GM18858 (cell line): ENCODE measurements at regions not wholly inside any gene's neighbourhood (a gene's known extent, or its start where the extent isn't known, plus 50 kb on each side); places are given as distances from the start of the nearest gene placed in this dataset.

Experiments used
- ATAC-seq: cut with Tn5 transposase; IDR thresholded peaks from one replicate; pipeline ENCODE4 v1.9.1; 2021; ENCODE audit not compliant: unreplicated experiment

DNA sequence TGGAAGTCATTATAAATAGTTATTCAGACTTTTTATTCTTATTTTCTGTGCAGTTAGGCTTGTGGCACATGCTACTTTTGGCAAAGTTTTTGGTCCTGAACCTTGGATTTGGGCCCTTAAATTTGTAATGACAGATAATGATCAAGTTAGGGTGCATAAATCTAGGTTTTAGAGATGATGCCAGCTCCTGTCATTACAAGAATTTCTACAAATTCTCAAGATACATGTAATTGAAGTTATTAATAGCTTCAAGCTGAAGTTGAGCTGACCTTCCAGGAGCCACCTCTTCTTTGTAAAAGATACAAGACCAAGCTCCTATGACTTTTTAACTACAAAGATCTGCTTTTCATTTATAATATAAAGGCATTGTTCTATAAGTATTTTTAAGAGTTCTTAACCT, 255.6 kb upstream of the UGT8 start:
- ATAC-seq: no peak

DNA sequence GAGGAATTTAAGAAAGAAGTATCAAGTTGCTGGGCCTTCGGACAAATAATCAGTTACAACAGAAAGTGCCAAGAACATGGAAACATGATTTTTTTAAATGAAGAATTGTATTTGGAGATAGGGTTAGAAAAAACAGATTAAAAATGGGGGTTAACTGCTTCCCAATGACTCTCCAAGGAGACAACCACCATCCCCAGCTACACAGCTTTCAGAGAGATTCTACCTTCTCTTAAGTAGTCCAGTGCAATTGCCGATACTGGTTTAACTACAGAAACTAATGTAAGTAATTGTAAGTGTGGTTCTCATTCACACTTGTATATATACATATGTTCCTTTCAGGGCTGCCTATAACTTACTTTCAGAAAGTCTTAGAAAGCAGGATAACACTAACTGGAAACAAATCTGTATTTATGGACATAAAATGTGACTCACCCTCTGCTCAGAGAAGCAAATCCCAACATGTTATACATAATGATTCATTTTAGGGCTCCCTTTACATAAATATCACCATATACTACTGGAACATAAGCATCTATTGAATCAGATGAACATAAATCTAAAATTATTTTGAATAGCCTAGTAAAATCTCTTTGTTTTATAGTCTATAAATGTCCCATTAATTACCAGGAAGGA, 248.9 kb upstream of the UGT8 start:
- no peak for ATAC-seq

DNA sequence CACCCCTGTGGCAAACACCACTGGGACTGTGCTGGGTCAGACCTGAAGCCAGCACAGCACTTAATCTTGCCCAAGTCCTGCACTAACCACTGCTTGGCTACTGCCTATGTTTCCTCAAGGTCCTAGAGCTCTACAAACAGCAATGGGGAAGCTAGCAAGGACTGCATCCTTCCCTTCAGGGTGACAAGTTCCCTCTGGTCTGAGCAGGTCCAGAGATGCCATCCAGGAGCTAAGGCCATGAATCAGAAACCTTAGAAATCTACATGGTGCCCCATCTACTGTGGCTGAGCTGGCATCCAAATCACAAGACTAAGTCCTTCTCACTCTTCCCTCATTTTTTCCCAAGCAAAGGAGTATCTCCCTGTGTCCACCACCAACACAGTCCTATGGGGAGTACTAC, 239.7 kb upstream of the UGT8 start:
- ATAC-seq: no peak

DNA sequence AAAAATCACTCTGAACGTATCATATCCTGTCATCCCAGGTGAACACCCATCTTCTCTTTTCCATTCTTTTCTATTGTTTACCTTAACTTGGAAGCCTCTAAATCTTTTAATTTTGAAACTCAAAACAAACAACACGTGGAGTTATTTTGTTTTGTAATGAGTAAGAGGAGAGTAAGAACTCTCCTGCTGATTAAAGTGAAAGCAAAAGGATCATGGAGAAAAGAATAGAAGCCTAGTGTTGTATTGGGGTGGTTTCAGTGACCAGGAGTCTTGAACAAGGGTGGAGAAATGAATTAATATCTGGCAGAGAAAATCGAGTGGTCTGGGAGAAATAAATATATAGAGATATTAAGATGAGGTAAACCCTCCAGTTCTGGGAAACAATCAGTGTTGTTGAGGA, 237.4 kb upstream of the UGT8 start:
- no peak for ATAC-seq

DNA sequence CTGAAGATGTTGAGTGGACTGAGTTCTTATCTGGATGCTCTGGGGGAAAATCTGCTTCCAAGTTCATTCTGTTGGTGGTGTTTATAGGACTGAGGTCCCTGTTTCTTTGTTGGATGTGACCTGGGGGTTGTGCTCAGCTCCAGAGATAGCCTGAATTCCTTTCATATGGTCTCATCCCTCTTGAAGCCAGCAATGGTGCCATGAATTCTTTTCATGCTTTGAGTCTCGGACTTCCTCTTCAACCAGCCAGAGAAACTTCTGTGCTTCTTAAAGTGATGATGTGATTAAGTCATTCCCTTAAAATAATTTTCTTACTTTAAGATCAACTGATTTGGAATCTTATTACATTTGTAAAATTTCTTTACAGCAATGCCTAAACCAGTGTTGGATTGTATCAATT, 233.8 kb upstream of the UGT8 start:
- no peak for ATAC-seq

DNA sequence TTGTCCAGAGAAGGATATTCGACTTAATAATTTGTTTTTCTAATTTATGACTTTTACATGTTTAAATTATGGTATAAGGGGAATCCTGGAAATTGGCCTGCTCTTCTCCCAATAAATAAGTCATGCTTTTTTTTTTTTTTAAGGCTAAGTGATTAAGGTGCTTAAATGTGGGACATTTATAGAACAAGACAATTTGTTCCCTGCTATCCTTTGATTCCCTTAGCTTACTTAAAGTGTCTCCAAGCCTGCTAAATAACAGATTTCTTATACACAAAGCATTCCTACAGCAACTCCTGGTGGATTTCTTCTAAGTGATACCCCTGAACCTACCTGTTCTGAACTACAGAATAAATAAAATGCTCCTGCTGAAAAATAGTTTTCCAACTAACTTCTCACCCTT, 233.0 kb upstream of the UGT8 start:
- no peak for ATAC-seq

DNA sequence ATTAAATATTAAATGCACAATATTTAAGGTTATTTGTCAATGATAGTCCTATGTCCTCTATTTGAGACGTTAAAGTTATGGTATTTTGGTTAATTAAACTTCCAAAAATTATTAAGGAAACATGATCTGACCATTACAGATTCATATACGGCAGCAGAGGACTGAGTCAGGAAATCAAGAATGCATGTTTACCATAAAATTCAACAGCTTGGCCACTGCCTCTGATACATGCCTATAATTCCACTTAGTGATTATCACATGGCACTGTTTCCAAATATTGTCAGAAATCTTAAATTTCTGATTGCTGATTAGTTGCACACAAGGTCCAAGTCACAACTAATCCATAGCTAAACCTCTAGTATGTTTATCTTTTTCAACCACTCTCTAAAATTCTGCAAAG, 232.2 kb upstream of the UGT8 start:
- ATAC-seq: no peak

DNA sequence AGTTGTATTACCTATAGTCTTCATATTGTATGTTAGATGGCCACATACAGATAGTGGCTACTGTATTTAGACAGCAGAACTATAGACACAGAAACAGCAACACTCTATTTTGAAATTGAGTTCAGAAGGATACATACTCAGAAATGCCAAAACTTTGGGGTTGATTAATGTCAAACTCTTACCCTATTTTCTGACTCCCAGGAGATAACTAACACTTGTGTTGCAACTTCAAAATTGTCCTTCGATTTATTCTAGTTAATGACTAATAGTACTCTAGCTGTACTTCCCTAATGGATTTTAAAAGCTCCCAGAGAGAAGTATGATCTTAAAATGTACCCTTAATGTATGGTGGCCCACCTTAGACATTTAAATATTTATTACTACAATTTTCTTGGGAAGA, 229.9 kb upstream of the UGT8 start:
- no peak for ATAC-seq

DNA sequence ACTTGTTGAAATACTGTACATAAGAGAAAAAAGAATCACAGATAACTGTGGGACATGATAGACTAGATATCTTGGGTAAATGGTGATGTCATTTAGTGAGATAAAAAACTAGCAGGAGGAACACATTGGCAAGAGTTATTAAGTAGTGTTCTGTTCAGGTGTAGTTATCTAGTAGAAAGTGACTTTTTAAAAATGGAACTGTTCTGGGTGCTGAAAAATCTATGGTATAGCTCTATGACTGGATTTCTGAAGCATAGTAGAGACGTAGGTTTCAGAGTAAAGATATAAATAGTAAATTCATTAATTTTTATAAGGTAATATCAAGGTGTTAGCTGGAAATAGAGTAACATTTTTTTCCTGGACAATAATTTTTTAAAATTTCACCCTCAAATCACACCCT, 225.1 kb upstream of the UGT8 start:
- ATAC-seq: no peak

DNA sequence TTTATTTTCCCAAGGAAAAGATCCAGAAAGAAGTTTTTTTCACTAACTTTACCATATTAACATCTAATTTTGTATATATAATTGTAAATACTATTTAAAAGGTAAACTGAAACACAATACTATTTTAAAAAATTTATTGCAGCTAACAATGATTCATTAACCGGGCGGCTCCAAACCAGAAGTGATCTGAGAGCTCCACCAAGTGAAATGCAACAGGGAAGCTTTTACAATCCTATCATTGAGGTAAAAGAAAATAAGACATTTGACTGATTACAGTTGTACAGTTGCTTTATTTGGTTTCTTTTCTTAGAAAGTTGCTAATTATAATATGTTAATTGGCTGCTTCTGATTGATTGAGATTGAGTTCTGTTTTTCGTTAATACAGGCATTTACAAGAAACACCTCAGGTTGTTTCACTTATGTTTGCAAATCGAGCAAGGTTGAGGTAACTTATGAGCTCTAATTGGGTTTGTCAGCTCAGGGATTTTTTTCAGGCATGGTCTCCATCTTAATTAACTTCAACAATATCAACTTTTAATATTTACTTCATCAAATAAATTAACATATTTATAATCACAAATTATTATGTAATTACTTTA, 220.2 kb upstream of the UGT8 start:
- ATAC-seq: no peak

DNA sequence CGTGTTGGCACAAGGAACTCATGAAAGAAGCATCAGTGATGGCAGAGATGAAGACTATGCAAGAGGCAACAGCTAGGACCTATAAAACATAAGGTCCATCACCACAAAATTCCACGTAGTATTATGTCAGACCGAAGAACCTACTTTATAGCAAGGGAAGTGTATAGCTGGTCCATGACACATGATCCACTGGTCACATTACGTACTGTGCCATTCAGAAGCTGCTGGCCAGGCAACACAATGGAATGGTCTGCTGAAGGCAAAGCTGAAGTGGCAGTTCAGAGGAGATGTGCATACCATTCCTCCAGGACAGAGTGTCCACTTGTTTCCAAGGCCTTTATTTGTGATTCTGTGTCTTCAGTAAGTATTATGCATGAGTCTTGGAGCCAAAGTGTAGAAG, 215.5 kb upstream of the UGT8 start:
- ATAC-seq: no peak

DNA sequence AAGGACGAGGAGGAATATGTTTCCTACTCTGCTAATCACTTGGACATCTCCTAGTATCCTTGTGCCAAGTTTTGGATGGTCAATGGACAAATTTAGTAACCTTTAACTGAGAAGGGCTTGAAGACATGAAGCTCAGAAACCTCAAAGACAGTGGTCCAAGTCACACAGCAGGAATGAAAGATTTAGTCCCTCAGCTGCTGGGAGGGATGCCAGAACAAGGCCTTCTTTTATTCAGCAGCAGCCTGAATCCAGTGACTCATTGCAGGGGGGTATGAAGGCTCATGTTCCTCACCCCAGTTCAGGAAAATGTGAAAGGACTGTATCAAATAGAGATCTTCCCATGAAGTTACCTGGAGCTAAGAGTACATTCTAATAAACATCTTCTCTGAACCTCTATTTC, 214.9 kb upstream of the UGT8 start:
- ATAC-seq: no peak

DNA sequence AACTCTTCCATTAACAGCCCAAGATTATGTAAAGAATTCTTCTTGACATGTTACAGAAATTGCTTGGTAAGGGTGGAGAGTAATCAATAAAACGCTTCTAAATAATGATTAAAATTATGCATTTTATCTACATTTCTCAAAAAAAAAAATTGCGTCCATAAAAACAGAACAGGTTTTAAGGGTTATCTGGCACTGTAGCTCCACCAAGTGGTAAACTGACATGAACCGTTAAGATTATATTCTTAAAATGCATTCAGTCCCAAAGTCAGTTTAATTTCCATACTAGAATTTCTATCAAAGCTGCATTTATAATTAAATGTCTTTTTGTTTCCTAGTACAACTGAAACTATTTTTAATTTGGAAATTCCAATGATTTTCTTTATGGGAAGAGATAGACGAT, 214.0 kb upstream of the UGT8 start:
- no peak for ATAC-seq

DNA sequence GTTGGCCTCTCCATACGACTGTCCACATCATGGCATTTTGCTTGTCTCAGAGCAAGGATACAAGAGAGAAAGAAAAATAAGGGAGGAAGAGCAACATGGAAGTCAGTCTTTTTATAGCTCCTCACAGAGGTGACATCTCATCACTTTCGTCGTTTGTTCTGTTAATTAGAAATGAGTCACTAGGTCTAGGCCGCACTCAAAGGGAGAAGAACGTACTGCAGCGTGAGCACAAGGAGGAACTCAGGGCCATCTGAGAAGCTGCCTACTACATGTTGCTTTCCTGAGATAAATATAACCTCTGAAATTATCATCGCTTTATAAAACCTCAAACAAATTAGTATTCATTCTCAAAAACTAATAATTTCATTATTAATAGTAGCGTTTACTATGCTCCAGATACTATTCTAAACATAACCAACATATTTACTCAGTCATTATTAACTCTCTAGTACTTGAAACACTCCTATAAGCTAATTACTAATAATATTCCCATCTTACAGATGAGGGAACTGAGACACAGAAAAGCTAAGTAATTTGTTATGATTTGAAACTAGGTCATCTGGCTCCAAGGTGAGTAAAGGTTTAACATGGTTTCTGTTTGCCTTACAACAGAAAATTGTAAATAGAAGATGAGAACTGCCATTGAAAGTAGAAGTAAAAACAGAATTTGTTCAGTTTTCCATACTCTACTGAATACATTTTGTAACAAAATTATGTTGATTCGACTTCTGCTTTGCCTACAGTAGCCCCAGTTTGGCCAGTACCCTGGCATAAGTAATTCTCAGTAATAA, 213.2 kb upstream of the UGT8 start:
- no peak for ATAC-seq

DNA sequence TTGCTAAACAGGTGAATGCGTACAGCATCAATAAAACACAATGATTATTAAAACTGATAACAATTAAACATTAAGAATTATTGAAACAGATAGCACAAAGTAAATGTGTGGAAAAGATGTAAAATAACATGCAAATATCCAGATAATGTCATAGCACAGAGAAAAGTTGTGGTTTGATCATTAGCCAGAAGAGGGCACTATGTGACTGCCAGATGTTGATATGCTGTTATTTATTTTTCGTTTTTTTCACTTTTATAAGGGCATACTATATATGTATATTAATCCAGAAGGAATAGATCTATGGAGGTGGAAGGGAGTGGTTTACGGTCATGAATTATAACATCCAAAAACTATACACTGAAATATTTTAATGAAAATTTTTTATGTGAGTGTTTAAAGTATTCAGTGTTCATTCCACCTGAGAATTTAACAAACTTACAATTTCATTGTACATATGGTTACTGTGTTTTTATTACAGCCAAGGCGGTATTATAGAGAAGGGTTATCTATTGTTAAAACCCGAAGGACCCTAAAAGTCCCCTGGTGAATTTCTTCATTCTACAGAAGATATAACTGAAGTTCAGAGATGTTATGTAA, 211.9 kb upstream of the UGT8 start:
- peak; percentile 40 for ATAC-seq

DNA sequence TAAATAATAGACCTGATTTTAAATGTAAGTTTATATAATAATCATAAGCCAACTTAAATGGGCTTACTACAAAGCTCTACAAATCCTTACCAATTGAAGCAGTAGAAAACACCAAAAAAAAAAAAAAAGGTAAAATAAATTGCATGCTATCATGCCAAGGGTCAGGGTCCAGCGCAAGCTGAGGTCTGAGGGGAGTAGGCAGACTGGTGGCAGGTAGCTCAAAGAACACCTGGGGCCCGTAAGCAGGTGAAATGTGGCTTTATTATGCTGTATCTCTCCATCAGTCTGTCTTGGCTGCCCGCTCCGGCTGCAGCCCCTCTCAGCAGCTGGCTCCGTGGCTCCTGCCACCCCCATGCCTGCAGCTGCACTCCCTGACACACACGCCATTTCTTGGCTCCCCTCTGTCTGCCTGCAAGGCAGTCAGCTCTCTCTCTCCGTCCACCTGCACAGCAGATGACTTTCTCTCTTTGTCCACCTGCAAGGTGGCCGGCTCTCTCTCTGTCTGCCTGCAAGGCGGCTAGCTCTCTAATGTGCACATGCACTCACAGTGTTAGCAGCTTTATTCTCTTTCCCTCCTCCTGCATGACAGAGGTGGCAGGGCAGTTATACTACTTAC, 209.4 kb upstream of the UGT8 start:
- ATAC-seq: no peak

DNA sequence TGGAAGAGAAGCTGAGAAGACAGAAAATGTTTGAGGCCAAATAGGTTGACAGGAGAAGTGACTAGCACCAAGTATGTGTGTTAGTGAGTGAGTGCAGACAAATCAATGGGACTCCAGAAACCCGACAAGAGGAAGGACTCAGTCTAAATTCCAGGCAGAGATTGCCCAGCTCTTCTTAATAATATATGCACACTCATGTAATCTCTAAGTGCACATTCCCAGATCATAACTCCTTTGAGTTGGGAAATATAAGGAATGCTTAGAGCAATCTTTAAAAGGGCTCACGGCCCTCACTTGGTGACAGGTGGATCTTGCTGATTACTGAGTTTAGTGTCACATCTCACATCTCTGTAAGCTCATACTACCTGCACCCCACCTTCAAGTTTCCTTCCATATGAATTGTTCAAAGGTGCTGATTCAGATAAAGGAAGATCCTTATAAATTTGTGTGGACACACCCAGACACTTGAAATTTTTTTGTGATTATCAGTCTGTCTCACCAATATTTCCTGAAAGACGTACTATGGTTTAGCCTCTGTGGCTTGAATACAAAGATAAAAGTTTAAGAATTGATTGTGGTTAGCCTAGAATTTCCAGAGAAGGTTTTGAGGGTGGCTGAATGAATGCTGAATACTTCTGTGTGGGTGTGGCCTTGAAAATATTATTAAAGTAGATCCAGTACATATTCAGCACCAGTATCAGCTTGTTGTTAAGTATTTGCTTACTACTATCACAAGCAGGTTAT, 205.1 kb upstream of the UGT8 start:
- ATAC-seq: no peak

DNA sequence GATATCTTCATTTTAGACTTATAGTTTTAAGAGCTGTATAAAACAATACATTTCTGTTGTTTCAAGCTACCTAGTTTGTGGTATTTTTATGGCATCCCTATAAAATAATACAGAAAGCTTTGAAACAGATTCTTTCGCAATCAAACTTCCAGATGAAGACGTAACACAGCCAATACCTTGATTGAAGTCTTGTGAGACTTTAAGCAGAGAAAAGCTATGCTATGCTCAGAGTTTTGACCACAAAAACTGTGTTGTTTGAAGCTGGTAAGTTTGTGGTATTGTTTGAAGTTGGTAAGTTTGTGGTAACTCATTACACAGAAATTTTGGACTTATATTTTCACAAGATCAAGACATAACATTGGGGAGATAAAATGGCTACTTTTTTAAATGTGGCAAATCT, 201.8 kb upstream of the UGT8 start:
- ATAC-seq: no peak

DNA sequence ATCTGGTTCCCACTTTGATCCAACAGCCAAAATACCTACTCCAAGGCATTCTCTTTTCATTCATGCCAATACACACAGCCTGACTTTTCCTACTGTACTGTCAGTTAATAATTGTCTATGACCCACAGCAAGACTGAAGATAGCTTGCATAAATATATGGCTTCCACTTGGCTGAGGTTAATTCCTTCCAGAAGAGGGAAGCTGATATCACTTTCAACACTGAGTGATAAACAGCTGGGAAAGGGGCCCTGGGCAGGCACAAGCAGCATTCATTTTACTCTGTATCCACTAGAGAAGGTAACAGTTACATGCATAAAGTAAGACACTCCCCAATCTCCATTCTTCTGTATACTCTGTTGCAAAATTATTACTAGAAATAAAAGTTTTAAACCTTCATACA, 200.2 kb upstream of the UGT8 start:
- ATAC-seq: no peak

DNA sequence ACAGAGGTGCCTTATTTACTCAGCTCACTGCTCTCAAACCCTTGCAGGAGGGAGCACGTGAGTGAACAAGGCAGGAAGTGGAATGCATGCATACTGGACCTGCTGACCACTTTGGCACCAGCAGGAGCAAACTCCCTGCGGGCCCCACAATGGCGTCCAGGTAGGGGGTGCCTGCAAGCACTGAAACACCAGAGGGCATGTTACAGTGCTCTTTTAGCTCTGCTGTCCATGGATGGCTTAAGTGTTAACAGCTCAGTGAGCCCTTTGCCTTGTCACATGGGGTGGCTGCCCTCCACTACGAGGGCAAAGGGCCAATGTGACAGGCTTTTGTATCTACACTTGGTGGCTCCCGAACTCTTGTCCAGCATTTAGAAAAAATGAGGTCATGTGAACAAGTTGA, 199.5 kb upstream of the UGT8 start:
- ATAC-seq: no peak

DNA sequence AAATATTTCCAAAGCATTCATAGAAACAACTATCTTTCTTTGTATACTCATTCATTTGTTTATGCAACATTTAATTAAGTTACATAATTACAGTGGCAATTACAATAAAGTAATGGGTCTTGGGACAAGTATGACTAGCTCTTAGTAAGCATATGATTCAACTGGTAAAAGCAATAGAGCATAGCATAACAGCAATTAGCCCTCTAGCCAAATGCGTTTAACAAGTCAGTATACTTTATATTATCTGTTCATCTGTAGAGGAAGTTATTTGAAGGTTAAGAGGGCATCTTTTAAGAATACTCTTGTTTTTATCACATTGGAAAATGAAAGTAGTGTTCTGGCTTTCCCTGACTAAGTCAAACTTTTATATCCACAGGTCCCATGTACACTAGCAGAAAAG, 198.1 kb upstream of the UGT8 start:
- no peak for ATAC-seq
